Stimulated activated naive CD8-positive, alpha-beta T cell treated with anti-CD3 and anti-CD28 coated beads, Interleukin-15, Interleukin-2, amounts not matched to agents 100 U/mL and 50 U/mL, for 24 hours (primary cell): ENCODE measurements at regions not wholly inside any gene's neighbourhood (a gene's known extent, or its start where the extent isn't known, plus 50 kb on each side); places are given as distances from the start of the nearest gene placed in this dataset.
"Not testable (repeated sequence)": the region's sequence is repeated elsewhere in the genome, so short reads cannot be mapped to it uniquely, and the experiment has no call there.

ENCODE experiments used
- ATAC-seq: fragments of 150-1000 bp; cut with Tn5 transposase; one replicate; pipeline ENCODE4 v1.10.0; 2021
- DNase-seq: peaks from one replicate; pipeline ENCODE4 v3.0.0; 2021

- not testable (repeated sequence) for ATAC-seq, DNase-seq
Measured at GRCh38 chr5:7306556-7306955, 89.4 kb upstream of the ADCY2 start.

GRCh38 chr5:7307709-7308108, 88.2 kb upstream of the ADCY2 start:
- DNase-seq, ATAC-seq: not testable (repeated sequence)

GRCh38 chr5:7309715-7310114, 86.2 kb upstream of the ADCY2 start:
- DNase-seq, ATAC-seq: not testable (repeated sequence)

- not testable (repeated sequence) for ATAC-seq, DNase-seq
Measured at GRCh38 chr5:7310656-7311055, 85.3 kb upstream of the ADCY2 start.

- ATAC-seq (no peak), DNase-seq (no peak)
Measured at GRCh38 chr5:7315118-7315517, 80.8 kb upstream of the ADCY2 start.

- no peak for DNase-seq
- no peak for ATAC-seq
Measured at GRCh38 chr5:7317751-7318150, 78.2 kb upstream of the ADCY2 start.

- DNase-seq (no peak), ATAC-seq (no peak)
Measured at GRCh38 chr5:7320701-7321301, 75.1 kb upstream of the ADCY2 start.

- DNase-seq: no peak
- ATAC-seq: no peak
Measured at GRCh38 chr5:7321724-7322123, 74.2 kb upstream of the ADCY2 start.

- DNase-seq (no peak), ATAC-seq (no peak)
Measured at GRCh38 chr5:7324919-7325318, 71.0 kb upstream of the ADCY2 start.

GRCh38 chr5:7325975-7326913, 69.7 kb upstream of the ADCY2 start:
- ATAC-seq (no peak), DNase-seq (no peak)

GRCh38 chr5:7329141-7329540, 66.8 kb upstream of the ADCY2 start:
- DNase-seq: no peak
- no peak for ATAC-seq

GRCh38 chr5:7329712-7330111, 66.2 kb upstream of the ADCY2 start:
- DNase-seq: no peak
- ATAC-seq: no peak

- no peak for ATAC-seq
Measured at GRCh38 chr5:7330256-7330655, 65.7 kb upstream of the ADCY2 start.

GRCh38 chr5:7331131-7331530, 64.8 kb upstream of the ADCY2 start:
- DNase-seq (no peak), ATAC-seq (no peak)

More at GRCh38 chr5:7330256-7330655, 65.7 kb upstream of the ADCY2 start:
- no peak for DNase-seq
